Uterus (tissue), 3 donors: ENCODE measurements at regions not wholly inside any gene's neighbourhood (a gene's known extent, or its start where the extent isn't known, plus 50 kb on each side); places are given as distances from the start of the nearest gene placed in this dataset.

Experiments
- DNase-seq, 2 donors: peaks; one replicate each; pipeline ENCODE4 v3.0.0-alpha.2; 2019 to 2020
- H3K27ac ChIP-seq, 2 donors: fragments of 200-600 bp; sonication (generic); 1 replicate in 1 of 2; 2 replicates in 1 of 2; pipeline ENCODE4 v1.5.1; 2016 to 2018
- H3K27me3 ChIP-seq, 2 donors: fragments of 200-600 bp; sonication (generic); one replicate each; pipeline ENCODE4 v1.5.1; 2018 to 2019; ENCODE audit warnings: control low read depth in 1 of 2
- H3K36me3 ChIP-seq, 2 donors: fragments of 200-600 bp; sonication (generic); one replicate each; pipeline ENCODE4 v1.5.1; 2019; ENCODE audit warnings: control low read depth in 1 of 2
- H3K4me1 ChIP-seq, 2 donors: fragments of 200-600 bp; sonication (generic); one replicate each; pipeline ENCODE4 v1.5.1; 2018 to 2019; ENCODE audit warnings: control low read depth in 1 of 2
- H3K4me3 ChIP-seq, 2 donors: fragments of 200-600 bp; sonication (generic); 1 replicate in 1 of 2; 2 replicates in 1 of 2; pipeline ENCODE4 v1.5.1; 2018 to 2019; ENCODE audit warnings: mild to moderate bottlenecking in 1 of 2
- H3K9me3 ChIP-seq, 2 donors: fragments of 200-600 bp; sonication (generic); one replicate each; pipeline ENCODE4 v1.5.1; 2019; ENCODE audit warnings: control low read depth in 1 of 2
- CTCF ChIP-seq, 4 experiments: fragments of 200-600 bp in 2 of 4; fragments of 450-650 bp in 2 of 4; sonication (generic) in 2 of 4; IDR thresholded peaks; one replicate each; pipeline ENCODE4 v1.5.1; 2016 to 2019; ENCODE audit warnings: antibody characterized with exemption in 4 of 4, mild to moderate bottlenecking in 2 of 4, moderate library complexity in 1 of 4
- POLR2A ChIP-seq, 2 donors: fragments of 450-650 bp; IDR thresholded peaks; one replicate each; pipeline ENCODE4 v1.6.1; 2016; ENCODE audit warnings: antibody characterized with exemption in 2 of 2, mild to moderate bottlenecking in 1 of 2, moderate library complexity in 1 of 2
- intact Hi-C: fragments of 100-400 bp; cut with DNase I; formaldehyde crosslinking; loops from one replicate; pipeline ENCODE4 v1.15.1; 2023; ENCODE audit warnings: low total_unique reads
- donor health status: DM: yes; HTN: yes; CAD: no.

- peaks cover 5 to 16% of the 10 kb centered on the region in 2 donors for H3K4me1 ChIP-seq
- no peak overlapping the region for H3K4me3 ChIP-seq
- intact Hi-C loops = no loop called here
- no peak for TF ChIP-seq POLR2A (IDR thresholded peaks at IDR 0.05)
- TF ChIP-seq CTCF (IDR thresholded peaks at IDR 0.05) = no peak
- H3K27ac ChIP-seq = peak overlapping the region; percentile 27 to 70
- no peaks in the 10 kb centered on the region for H3K9me3 ChIP-seq
- H3K27me3 ChIP-seq = no peaks in the 10 kb centered on the region
- no peaks in the 10 kb centered on the region for H3K36me3 ChIP-seq
- peak; percentile 22 to 29 for DNase-seq
Measured at GRCh38 chr1:56378341-56379070, 200.9 kb downstream of the PLPP3 start.

- peak overlapping the region; percentile 35 to 70 for H3K27ac ChIP-seq
- no peak overlapping the region for H3K4me3 ChIP-seq
- no peak for DNase-seq
- H3K4me1 ChIP-seq = peaks cover 5 to 16% of the 10 kb centered on the region in 2 donors
- H3K36me3 ChIP-seq = no peaks in the 10 kb centered on the region
- H3K27me3 ChIP-seq = no peaks in the 10 kb centered on the region
- TF ChIP-seq CTCF (IDR thresholded peaks at IDR 0.05) (no peak), POLR2A (IDR thresholded peaks at IDR 0.05) (no peak)
- H3K9me3 ChIP-seq = no peaks in the 10 kb centered on the region
- intact Hi-C loops = no loop called here
Measured at GRCh38 chr1:56377431-56377830, 201.9 kb downstream of the PLPP3 start.

- H3K4me1 ChIP-seq = peaks cover 5 to 16% of the 10 kb centered on the region in 2 donors
- TF ChIP-seq CTCF (IDR thresholded peaks at IDR 0.05) (no peak), POLR2A (IDR thresholded peaks at IDR 0.05) (no peak)
- peak overlapping the region; percentile 62 to 70 for H3K27ac ChIP-seq
- no peaks in the 10 kb centered on the region for H3K36me3 ChIP-seq
- DNase-seq = peak; percentile 71
- no peak overlapping the region for H3K4me3 ChIP-seq
- intact Hi-C loops = no loop called here
- H3K9me3 ChIP-seq = no peaks in the 10 kb centered on the region
- H3K27me3 ChIP-seq = no peaks in the 10 kb centered on the region
Measured at GRCh38 chr1:56376188-56376984, 203.0 kb downstream of the PLPP3 start.

GRCh38 chr1:56375326-56375804, 204.0 kb downstream of the PLPP3 start:
- no peak for DNase-seq
- Histone ChIP-seq H3K27ac (peak overlapping the region; percentile 18 to 70), H3K36me3 (no peaks in the 10 kb centered on the region), H3K9me3 (no peaks in the 10 kb centered on the region), H3K27me3 (no peaks in the 10 kb centered on the region), H3K4me1 (peaks cover 5 to 16% of the 10 kb centered on the region in 2 donors), H3K4me3 (no peak overlapping the region)
- TF ChIP-seq CTCF (IDR thresholded peaks at IDR 0.05) = no peak
- TF ChIP-seq POLR2A (IDR thresholded peaks at IDR 0.05) = no peak
- intact Hi-C loops = no loop called here
